ENCODE measurements at regions not wholly inside any gene's neighbourhood (a gene's known extent, or its start where the extent isn't known, plus 50 kb on each side); places are given as distances from the start of the nearest gene placed in this dataset.

- H3K9me3 ChIP-seq (ENCODE audit: low read length): no peaks in the 10 kb centered on the region
- H3K27ac ChIP-seq (ENCODE audit: low read length): no peak overlapping the region
- H3K4me1 ChIP-seq (ENCODE audit: insufficient read depth, low read length): no peaks in the 10 kb centered on the region
- no peak overlapping the region for H2AFZ ChIP-seq (ENCODE audit: low read length)
- H3F3A ChIP-seq (ENCODE audit: low read length, unreplicated experiment): no peaks in the 10 kb centered on the region
- H3K27me3 ChIP-seq (ENCODE audit: low read length): peaks cover 22% of the 10 kb centered on the region
- H3K79me2 ChIP-seq (ENCODE audit: low read length): no peaks in the 10 kb centered on the region
- no peaks in the 10 kb centered on the region for H3K36me3 ChIP-seq (ENCODE audit: low read depth, low read length)
- POLR2A ChIA-PET (ENCODE audit: unreplicated experiment): no interaction called here
- no peaks in the 10 kb centered on the region for H4K20me1 ChIP-seq (ENCODE audit: low read length)
- intact Hi-C loops (cut with micrococcal nuclease): loop anchor here (2.0 kb wide), 1 partner anchor 613 kb away; no protein-coding TSS in a partner anchor
- ATAC-seq: no peak
- H3K4me3 ChIP-seq (ENCODE audit: low read length): no peak overlapping the region
- CTCF ChIA-PET: no interaction called here
- no peak overlapping the region for H3K9ac ChIP-seq (ENCODE audit: low read length)
- TF ChIP-seq EZH2phosphoT487 (IDR thresholded peaks at IDR 0.05; ENCODE audit: borderline replicate concordance, low read length) (no peak), EZH2 (IDR thresholded peaks at IDR 0.05; ENCODE audit: low read length, unreplicated experiment) (no peak), CTCF (conservative IDR thresholded peaks at IDR 0.05; ENCODE audit: low read depth, low read length) (no peak)
- DNase-seq: no peak
- no peaks in the 10 kb centered on the region for H3K9me2 ChIP-seq (replicated peaks; ENCODE audit: low read length)
- no peak overlapping the region for H3K4me2 ChIP-seq (ENCODE audit: low read length)
- BruUV-seq (replicated peaks): no TSS peak
Measured at GRCh38 chrX:39653691-39654090, 444.1 kb downstream of the BCOR start.

GRCh38 chrX:39654183-39654925, 443.4 kb downstream of the BCOR start:
- ATAC-seq (no peak), DNase-seq (no peak)
- H3K9ac ChIP-seq (ENCODE audit: low read length): no peak overlapping the region
- no peak overlapping the region for H3K27ac ChIP-seq (ENCODE audit: low read length)
- TF ChIP-seq EZH2phosphoT487 (IDR thresholded peaks at IDR 0.05; ENCODE audit: borderline replicate concordance, low read length) (no peak), CTCF (conservative IDR thresholded peaks at IDR 0.05; ENCODE audit: low read depth, low read length) (no peak), EZH2 (IDR thresholded peaks at IDR 0.05; ENCODE audit: low read length, unreplicated experiment) (no peak)
- POLR2A ChIA-PET (ENCODE audit: unreplicated experiment): no interaction called here
- H4K20me1 ChIP-seq (ENCODE audit: low read length): no peaks in the 10 kb centered on the region
- CTCF ChIA-PET: no interaction called here
- H3K4me2 ChIP-seq (ENCODE audit: low read length): no peak overlapping the region
- H3K36me3 ChIP-seq (ENCODE audit: low read depth, low read length): no peaks in the 10 kb centered on the region
- intact Hi-C loops (cut with micrococcal nuclease): no loop called here
- H2AFZ ChIP-seq (ENCODE audit: low read length): no peak overlapping the region
- H3K4me1 ChIP-seq (ENCODE audit: insufficient read depth, low read length): no peaks in the 10 kb centered on the region
- H3K4me3 ChIP-seq (ENCODE audit: low read length): no peak overlapping the region
- H3F3A ChIP-seq (ENCODE audit: low read length, unreplicated experiment): no peaks in the 10 kb centered on the region
- H3K27me3 ChIP-seq (ENCODE audit: low read length): peaks cover 22% of the 10 kb centered on the region
- no peaks in the 10 kb centered on the region for H3K9me3 ChIP-seq (ENCODE audit: low read length)
- no peaks in the 10 kb centered on the region for H3K9me2 ChIP-seq (replicated peaks; ENCODE audit: low read length)
- no peaks in the 10 kb centered on the region for H3K79me2 ChIP-seq (ENCODE audit: low read length)
- BruUV-seq (replicated peaks): no TSS peak

GRCh38 chrX:39654952-39655351, 442.8 kb downstream of the BCOR start:
- POLR2A ChIA-PET (ENCODE audit: unreplicated experiment): no interaction called here
- ATAC-seq: no peak

More at GRCh38 chrX:39654952-39655351, 442.8 kb downstream of the BCOR start:
- CTCF ChIA-PET: no interaction called here
- H3F3A ChIP-seq (ENCODE audit: low read length, unreplicated experiment): no peaks in the 10 kb centered on the region
- H2AFZ ChIP-seq (ENCODE audit: low read length): no peak overlapping the region
- no peak overlapping the region for H3K27ac ChIP-seq (ENCODE audit: low read length)
- H4K20me1 ChIP-seq (ENCODE audit: low read length): no peaks in the 10 kb centered on the region
- intact Hi-C loops (cut with micrococcal nuclease): no loop called here
- no peaks in the 10 kb centered on the region for H3K4me1 ChIP-seq (ENCODE audit: insufficient read depth, low read length)
- no peak overlapping the region for H3K9ac ChIP-seq (ENCODE audit: low read length)
- no TSS peak for BruUV-seq (replicated peaks)
- no peak for TF ChIP-seq EZH2phosphoT487 (IDR thresholded peaks at IDR 0.05; ENCODE audit: borderline replicate concordance, low read length)
- no peak for TF ChIP-seq EZH2 (IDR thresholded peaks at IDR 0.05; ENCODE audit: low read length, unreplicated experiment)
- TF ChIP-seq CTCF (conservative IDR thresholded peaks at IDR 0.05; ENCODE audit: low read depth, low read length): no peak
- no peak for DNase-seq
- H3K27me3 ChIP-seq (ENCODE audit: low read length): peaks cover 22% of the 10 kb centered on the region
- H3K9me3 ChIP-seq (ENCODE audit: low read length): no peaks in the 10 kb centered on the region
- H3K79me2 ChIP-seq (ENCODE audit: low read length): no peaks in the 10 kb centered on the region
- H3K9me2 ChIP-seq (replicated peaks; ENCODE audit: low read length): no peaks in the 10 kb centered on the region
- no peak overlapping the region for H3K4me3 ChIP-seq (ENCODE audit: low read length)
- H3K36me3 ChIP-seq (ENCODE audit: low read depth, low read length): no peaks in the 10 kb centered on the region
- H3K4me2 ChIP-seq (ENCODE audit: low read length): no peak overlapping the region
